CD14-positive monocyte (primary cell): ENCODE measurements at regions not wholly inside any gene's neighbourhood (a gene's known extent, or its start where the extent isn't known, plus 50 kb on each side); places are given as distances from the start of the nearest gene placed in this dataset.

Source experiments
- DNase-seq, 3 donors: peaks; one replicate each; pipeline ENCODE4 v3.0.0-alpha.2; 2011 to 2022
- H2AFZ ChIP-seq: 2 replicates; pipeline ENCODE4 v1.6.0; 2012; ENCODE audit warnings: mild to moderate bottlenecking, low read depth, low read length, inconsistent platforms; ENCODE audit not compliant: insufficient read depth, poor library complexity, severe bottlenecking
- H3K27ac ChIP-seq, 2 donors: 1 replicate in 1 of 2; 2 replicates in 1 of 2; pipeline ENCODE4 v1.5.1; 2012 to 2013; ENCODE audit warnings: low read length in 2 of 2, control low read depth in 1 of 2, inconsistent platforms in 1 of 2, low read depth in 1 of 2, mild to moderate bottlenecking in 1 of 2
- H3K27me3 ChIP-seq, 2 donors: one replicate each; pipeline versions ENCODE4 v1.6.0 to v1.6.1; 2011 to 2013; ENCODE audit warnings: low read length in 2 of 2; ENCODE audit not compliant: control insufficient read depth in 2 of 2, insufficient read depth in 2 of 2
- H3K36me3 ChIP-seq, 2 donors: replicated peaks in 1 of 2; 1 replicate in 1 of 2; 2 replicates in 1 of 2; pipeline versions ENCODE4 v1.5.1 to v1.6.1; 2012 to 2013; ENCODE audit warnings: low read length in 2 of 2, control low read depth in 1 of 2, inconsistent platforms in 1 of 2, mild to moderate bottlenecking in 1 of 2; ENCODE audit not compliant: insufficient read depth in 2 of 2, control insufficient read depth in 1 of 2
- H3K4me1 ChIP-seq, 2 donors: 1 replicate in 1 of 2; 2 replicates in 1 of 2; pipeline versions ENCODE4 v1.5.1 to v1.6.1; 2012 to 2013; ENCODE audit warnings: low read length in 2 of 2, control low read depth in 1 of 2, inconsistent platforms in 1 of 2, mild to moderate bottlenecking in 1 of 2, moderate library complexity in 1 of 2; ENCODE audit not compliant: insufficient read depth in 2 of 2, control insufficient read depth in 1 of 2
- H3K4me2 ChIP-seq: replicated peaks from 2 replicates; pipeline ENCODE3; 2012; ENCODE audit warnings: low read length, moderate library complexity, mild to moderate bottlenecking; ENCODE audit not compliant: poor library complexity, severe bottlenecking; ENCODE audit errors: extremely low read depth
- H3K4me3 ChIP-seq, 3 experiments: fragments of 200-600 bp in 1 of 3; sonication (generic) in 1 of 3; replicated peaks in 1 of 3; 1 replicate in 2 of 3; 2 replicates in 1 of 3; pipeline ENCODE4 v1.5.1; 2011 to 2013; ENCODE audit warnings: low read length in 3 of 3, mild to moderate bottlenecking in 3 of 3, control low read depth in 2 of 3, low read depth in 2 of 3, inconsistent platforms in 1 of 3, moderate library complexity in 1 of 3
- H3K79me2 ChIP-seq: 2 replicates; pipeline ENCODE4 v1.6.0; 2012; ENCODE audit warnings: mild to moderate bottlenecking, control low read depth, inconsistent platforms, low read length, moderate library complexity; ENCODE audit not compliant: insufficient read depth
- H3K9ac ChIP-seq: 2 replicates; pipeline ENCODE4 v1.6.0; 2017; ENCODE audit warnings: low read length, mild to moderate bottlenecking; ENCODE audit not compliant: insufficient read depth, poor library complexity, severe bottlenecking
- H3K9me3 ChIP-seq, 2 donors: replicated peaks in 1 of 2; 1 replicate in 1 of 2; 2 replicates in 1 of 2; pipeline versions ENCODE4 v1.5.1 to v1.6.1; 2012 to 2013; ENCODE audit warnings: low read length in 2 of 2, control low read depth in 1 of 2; ENCODE audit not compliant: control insufficient read depth in 1 of 2, insufficient read depth in 1 of 2
- H4K20me1 ChIP-seq: 2 replicates; pipeline ENCODE4 v1.6.0; 2012; ENCODE audit warnings: mild to moderate bottlenecking, low read length, control low read depth, moderate library complexity; ENCODE audit not compliant: insufficient read depth
- H3K27ac Mint-ChIP-seq, 7 donors: one replicate each; pipeline ENCODE4 v1.8.0; 2020; ENCODE audit warnings: mild to moderate bottlenecking in 7 of 7, mixed read lengths in 7 of 7, moderate library complexity in 6 of 7, inconsistent platforms in 2 of 7
- H3K27me3 Mint-ChIP-seq, 3 donors: one replicate each; pipeline ENCODE4 v1.8.0; 2021 to 2022; ENCODE audit warnings: low read depth in 3 of 3, mild to moderate bottlenecking in 3 of 3, mixed read lengths in 3 of 3, moderate library complexity in 3 of 3, inconsistent platforms in 1 of 3
- H3K36me3 Mint-ChIP-seq, 2 donors: one replicate each; pipeline ENCODE4 v1.8.0; 2020; ENCODE audit warnings: mixed read lengths in 2 of 2, inconsistent platforms in 1 of 2, mild to moderate bottlenecking in 1 of 2
- H3K4me1 Mint-ChIP-seq: one replicate; pipeline ENCODE4 v1.8.0; 2020; ENCODE audit warnings: mild to moderate bottlenecking, mixed read lengths
- H3K4me3 Mint-ChIP-seq, 2 donors: one replicate each; pipeline ENCODE4 v1.8.0; 2020; ENCODE audit warnings: mild to moderate bottlenecking in 2 of 2, mixed read lengths in 2 of 2, moderate library complexity in 1 of 2
- H3K9me3 Mint-ChIP-seq, 7 donors: one replicate each; pipeline ENCODE4 v1.8.0; 2020 to 2022; ENCODE audit warnings: mixed read lengths in 7 of 7, mild to moderate bottlenecking in 6 of 7, moderate library complexity in 6 of 7, inconsistent platforms in 2 of 7
- CTCF ChIP-seq: fragments of 200-600 bp; IDR thresholded peaks from one replicate; pipeline ENCODE4 v1.8.0; 2022; ENCODE audit warnings: antibody characterized with exemption, mild to moderate bottlenecking
- WGBS: methylation state at CpG from one replicate; pipeline ENCODE4 v1.1.5; 2013; ENCODE audit warnings: missing lambda C conversion rate; ENCODE audit not compliant: insufficient coverage; 5-methylcytosine and 5-hydroxymethylcytosine counted together
- intact Hi-C, 2 donors: fragments of 100-400 bp; cut with micrococcal nuclease; formaldehyde crosslinking; loops; one replicate each; pipeline versions ENCODE4 v1.15.0 to v1.15.1; 2023

DNA sequence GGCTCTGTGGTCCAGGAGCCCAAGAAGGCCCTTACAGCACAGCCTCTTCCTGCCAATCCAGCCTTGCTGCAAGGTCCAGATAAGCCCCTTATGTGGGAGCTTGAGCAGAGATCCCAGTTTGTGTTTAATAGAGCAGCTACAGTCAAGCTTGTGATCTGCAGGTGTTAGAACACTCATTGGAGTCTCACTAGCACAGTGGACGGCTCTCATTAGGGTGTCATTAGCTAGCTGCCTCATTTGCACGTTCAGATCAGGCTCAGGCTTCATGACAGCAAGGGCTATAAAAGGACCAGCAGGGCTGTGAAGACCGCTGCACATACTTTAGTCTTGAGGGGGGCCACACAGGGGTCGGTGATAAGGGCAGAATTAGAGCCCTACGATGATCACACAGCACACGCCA, 443.2 kb downstream of the RPS24 start:
- H3K4me3 Mint-ChIP-seq: no peak overlapping the region
- no peaks in the 10 kb centered on the region for H3K9me3 ChIP-seq
- no peak overlapping the region for H3K4me3 ChIP-seq
- no peak overlapping the region for H3K4me2 ChIP-seq
- H3K27ac ChIP-seq: no peak overlapping the region
- no peak overlapping the region for H2AFZ ChIP-seq
- no peak for DNase-seq
- no peaks in the 10 kb centered on the region for H3K4me1 ChIP-seq
- no peaks in the 10 kb centered on the region for H3K79me2 ChIP-seq
- no peaks in the 10 kb centered on the region for H4K20me1 ChIP-seq
- no peaks in the 10 kb centered on the region for H3K27me3 ChIP-seq
- no peaks in the 10 kb centered on the region for H3K4me1 Mint-ChIP-seq
- WGBS: 80% methylated on average over 6 of the region's 6 CpGs
- H3K27ac Mint-ChIP-seq: no peak overlapping the region
- TF ChIP-seq CTCF: no peak
- H3K9me3 Mint-ChIP-seq: peaks cover 0 to 3% (median 0%) of the 10 kb centered on the region in 7 donors
- no peaks in the 10 kb centered on the region for H3K36me3 ChIP-seq
- H3K36me3 Mint-ChIP-seq: no peaks in the 10 kb centered on the region
- intact Hi-C loops: no loop called here
- peaks cover 0 to 4% (median 4%) of the 10 kb centered on the region in 3 donors for H3K27me3 Mint-ChIP-seq
- no peak overlapping the region for H3K9ac ChIP-seq

- Histone ChIP-seq H4K20me1 (no peaks in the 10 kb centered on the region), H3K27me3 (peaks cover 3 to 6% of the 10 kb centered on the region in 2 donors), H3K4me2 (no peak overlapping the region), H3K9ac (no peak overlapping the region), H3K79me2 (no peaks in the 10 kb centered on the region), H3K9me3 (no peaks in the 10 kb centered on the region), H2AFZ (no peak overlapping the region), H3K4me1 (no peaks in the 10 kb centered on the region), H3K27ac (no peak overlapping the region), H3K4me3 (no peak overlapping the region), H3K36me3 (no peaks in the 10 kb centered on the region)
- Mint-ChIP-seq H3K4me1 (no peaks in the 10 kb centered on the region), H3K36me3 (no peaks in the 10 kb centered on the region), H3K9me3 (peaks cover 0 to 3% (median 0%) of the 10 kb centered on the region in 7 donors), H3K4me3 (no peak overlapping the region), H3K27ac (no peak overlapping the region), H3K27me3 (peaks cover 0 to 7% (median 4%) of the 10 kb centered on the region in 3 donors)
- no peak for TF ChIP-seq CTCF
- 100% methylated on average over 4 of the region's 5 CpGs for WGBS
- intact Hi-C loops: no loop called here
- DNase-seq: no peak
Measured at GRCh38 chr10:78478919-78479318, 445.3 kb downstream of the RPS24 start.
